GM12891 (cell line): ENCODE measurements at regions not wholly inside any gene's neighbourhood (a gene's known extent, or its start where the extent isn't known, plus 50 kb on each side); places are given as distances from the start of the nearest gene placed in this dataset.

Source experiments
- POLR2A ChIP-seq: IDR thresholded peaks from 2 replicates; pipeline ENCODE4 v1.6.1; 2011; ENCODE audit warnings: low read depth, low read length, control low read depth
- POLR2AphosphoS5 ChIP-seq: IDR thresholded peaks from 2 replicates; pipeline ENCODE4 v1.6.1; 2011; ENCODE audit warnings: low read depth, low read length, control low read depth
- TAF1 ChIP-seq: IDR thresholded peaks from 2 replicates; pipeline ENCODE4 v1.6.1; 2011; ENCODE audit warnings: low read depth, low read length, control low read depth

GRCh38 chr2:6723865-6724604 lies 141.7 kb downstream of the CMPK2 start:
- TF ChIP-seq POLR2A (no peak), POLR2AphosphoS5 (no peak), TAF1 (no peak)
